ENCODE measurements at regions not wholly inside any gene's neighbourhood (a gene's known extent, or its start where the extent isn't known, plus 50 kb on each side); places are given as distances from the start of the nearest gene placed in this dataset.

- no peak overlapping the region for H3K4me2 ChIP-seq (ENCODE audit: low read length)
- no peak overlapping the region for H3K4me3 ChIP-seq (ENCODE audit: low read length)
- no peaks in the 10 kb centered on the region for H4K20me1 ChIP-seq (ENCODE audit: insufficient read depth, low read length)
- no peaks in the 10 kb centered on the region for H3K36me3 ChIP-seq (replicated peaks; ENCODE audit: low read depth, low read length)
- H3K27me3 ChIP-seq (ENCODE audit: low read depth, low read length): no peaks in the 10 kb centered on the region
- H3K27ac ChIP-seq (ENCODE audit: low read length): no peak overlapping the region
- H2AFZ ChIP-seq (ENCODE audit: low read depth, low read length): no peak overlapping the region
- no peaks in the 10 kb centered on the region for H3K4me1 ChIP-seq (ENCODE audit: low read length)
- no peaks in the 10 kb centered on the region for H3K79me2 ChIP-seq (ENCODE audit: low read length)
- TF ChIP-seq EZH2phosphoT487 (IDR thresholded peaks at IDR 0.05; ENCODE audit: low read depth) (no peak), CTCF (IDR thresholded peaks at IDR 0.05; ENCODE audit: low read depth, low read length) (no peak)
- no peak overlapping the region for H3K9ac ChIP-seq (ENCODE audit: low read length)
- H3K9me3 ChIP-seq (ENCODE audit: insufficient read depth, low read length): no peaks in the 10 kb centered on the region
Observed at GRCh38 chr11:87659807-87660206, 515.4 kb downstream of the RAB38 start.

- TF ChIP-seq CTCF (IDR thresholded peaks at IDR 0.05; ENCODE audit: low read depth, low read length) (no peak), EZH2phosphoT487 (IDR thresholded peaks at IDR 0.05; ENCODE audit: low read depth) (no peak)
- H3K79me2 ChIP-seq (ENCODE audit: low read length): no peaks in the 10 kb centered on the region
- no peaks in the 10 kb centered on the region for H3K9me3 ChIP-seq (ENCODE audit: insufficient read depth, low read length)
- no peaks in the 10 kb centered on the region for H3K36me3 ChIP-seq (replicated peaks; ENCODE audit: low read depth, low read length)
- no peak overlapping the region for H3K9ac ChIP-seq (ENCODE audit: low read length)
- no peak overlapping the region for H3K4me3 ChIP-seq (ENCODE audit: low read length)
- H3K4me2 ChIP-seq (ENCODE audit: low read length): no peak overlapping the region
- no peak overlapping the region for H2AFZ ChIP-seq (ENCODE audit: low read depth, low read length)
- no peaks in the 10 kb centered on the region for H3K4me1 ChIP-seq (ENCODE audit: low read length)
- no peak overlapping the region for H3K27ac ChIP-seq (ENCODE audit: low read length)
- H4K20me1 ChIP-seq (ENCODE audit: insufficient read depth, low read length): no peaks in the 10 kb centered on the region
- H3K27me3 ChIP-seq (ENCODE audit: low read depth, low read length): no peaks in the 10 kb centered on the region
Observed at GRCh38 chr11:87645626-87646025, 529.6 kb downstream of the RAB38 start.

- Histone ChIP-seq H4K20me1 (ENCODE audit: insufficient read depth, low read length) (no peaks in the 10 kb centered on the region), H3K9me3 (ENCODE audit: insufficient read depth, low read length) (no peaks in the 10 kb centered on the region), H3K4me3 (ENCODE audit: low read length) (no peak overlapping the region), H3K4me2 (ENCODE audit: low read length) (no peak overlapping the region), H3K27me3 (ENCODE audit: low read depth, low read length) (no peaks in the 10 kb centered on the region), H3K27ac (ENCODE audit: low read length) (no peak overlapping the region), H3K36me3 (replicated peaks; ENCODE audit: low read depth, low read length) (no peaks in the 10 kb centered on the region), H3K4me1 (ENCODE audit: low read length) (no peaks in the 10 kb centered on the region), H3K9ac (ENCODE audit: low read length) (no peak overlapping the region), H3K79me2 (ENCODE audit: low read length) (no peaks in the 10 kb centered on the region), H2AFZ (ENCODE audit: low read depth, low read length) (no peak overlapping the region)
- TF ChIP-seq CTCF (IDR thresholded peaks at IDR 0.05; ENCODE audit: low read depth, low read length) (no peak), EZH2phosphoT487 (IDR thresholded peaks at IDR 0.05; ENCODE audit: low read depth) (no peak)
Observed at GRCh38 chr11:87639753-87640364, 535.4 kb downstream of the RAB38 start.

- Histone ChIP-seq H3K27me3 (ENCODE audit: low read depth, low read length) (0 out of 2 replicates have a peak, but pooled peaks cover 9% of the 10 kb centered on the region), H4K20me1 (ENCODE audit: insufficient read depth, low read length) (no peaks in the 10 kb centered on the region), H3K4me1 (ENCODE audit: low read length) (no peaks in the 10 kb centered on the region), H3K4me3 (ENCODE audit: low read length) (no peak overlapping the region), H3K4me2 (ENCODE audit: low read length) (no peak overlapping the region), H3K79me2 (ENCODE audit: low read length) (no peaks in the 10 kb centered on the region), H3K9me3 (ENCODE audit: insufficient read depth, low read length) (no peaks in the 10 kb centered on the region), H3K36me3 (replicated peaks; ENCODE audit: low read depth, low read length) (no peaks in the 10 kb centered on the region), H2AFZ (ENCODE audit: low read depth, low read length) (no peak overlapping the region), H3K27ac (ENCODE audit: low read length) (no peak overlapping the region), H3K9ac (ENCODE audit: low read length) (no peak overlapping the region)
- no peak for TF ChIP-seq EZH2phosphoT487 (IDR thresholded peaks at IDR 0.05; ENCODE audit: low read depth)
- TF ChIP-seq CTCF (IDR thresholded peaks at IDR 0.05; ENCODE audit: low read depth, low read length): no peak
Observed at GRCh38 chr11:87635001-87635400, 540.2 kb downstream of the RAB38 start.
